GM12878 (cell line): ENCODE measurements at regions not wholly inside any gene's neighbourhood (a gene's known extent, or its start where the extent isn't known, plus 50 kb on each side); places are given as distances from the start of the nearest gene placed in this dataset.

Experiments
- ATAC-seq: fragments of 200-7000 bp; cut with Tn5 transposase; 3 replicates; pipeline ENCODE4 v1.9.1; 2020; ENCODE audit warnings: mild to moderate bottlenecking, moderate library complexity
- BruUV-seq: library from RNA; stranded (reverse); fragments of 400-500 nt; replicated peaks from 2 replicates; lab custom pipeline; 2021; lab: Mats Ljungman, UMichigan
- CTCF ChIA-PET: fragments of 300-600 bp; sonication (Branson Sonifier 250); formaldehyde crosslinking; extraction: SDS; loops from one replicate; lab custom pipeline; 2021; ENCODE audit warnings: inconsistent platforms; lab: Yijun Ruan, JAX
- POLR2A ChIA-PET: fragments of 350-600 bp; formaldehyde crosslinking; extraction: SDS; loops from one replicate; lab custom pipeline; 2021; ENCODE audit warnings: inconsistent platforms; lab: Charles Lee
- RAD21 ChIA-PET: fragments of 300-600 bp; sonication (Branson Sonifier 250); formaldehyde crosslinking; loops from one replicate; lab custom pipeline; 2023; ENCODE audit warnings: antibody characterized with exemption; ENCODE audit not compliant: unreplicated experiment; lab: Charles Lee
- SMC1A ChIA-PET: fragments of 300-600 bp; sonication (Branson Sonifier 250); formaldehyde crosslinking; loops from one replicate; lab custom pipeline; 2023; ENCODE audit not compliant: unreplicated experiment, uncharacterized antibody; lab: Charles Lee
- DNase-seq: peaks from one replicate; pipeline ENCODE4 v3.0.0-alpha.2; 2011; ENCODE audit warnings: low read depth, low spot score
- FAIRE-seq: peaks from 3 replicates; lab custom pipeline; 2011; peaks lifted over from hg19 to GRCh38; lab: Jason Lieb, UNC
- H2AFZ ChIP-seq: 2 replicates; pipeline ENCODE4 v1.6.0; 2011; ENCODE audit warnings: low read depth, low read length, control low read depth; ENCODE audit not compliant: control insufficient read depth
- H3K27ac ChIP-seq: 2 replicates; pipeline ENCODE4 v1.5.1; 2011; ENCODE audit warnings: control low read depth; ENCODE audit not compliant: control insufficient read depth, insufficient read depth
- H3K27me3 ChIP-seq, 2 experiments: replicated peaks in 1 of 2; 2 replicates each; pipeline versions ENCODE4 v1.6.0 to v1.6.1; 2011; ENCODE audit warnings: low read length in 1 of 2; ENCODE audit not compliant: control insufficient read depth in 2 of 2, insufficient read depth in 2 of 2
- H3K36me3 ChIP-seq, 2 experiments: 2 replicates each; pipeline ENCODE4 v1.5.1; 2011; ENCODE audit warnings: low read length in 1 of 2; ENCODE audit not compliant: control insufficient read depth in 2 of 2, insufficient read depth in 2 of 2
- H3K4me1 ChIP-seq: 2 replicates; pipeline ENCODE4 v1.6.1; 2011; ENCODE audit warnings: mild to moderate bottlenecking, low read length, moderate library complexity, mixed read lengths; ENCODE audit not compliant: control insufficient read depth, insufficient read depth
- H3K4me2 ChIP-seq: 2 replicates; pipeline ENCODE4 v1.6.0; 2011; ENCODE audit warnings: control low read depth; ENCODE audit not compliant: control insufficient read depth, insufficient read depth
- H3K4me3 ChIP-seq: fragments of 200-600 bp; sonication (generic); 2 replicates; pipeline ENCODE4 v1.5.1; 2016
- H3K79me2 ChIP-seq: 2 replicates; pipeline ENCODE4 v1.6.0; 2011; ENCODE audit warnings: low read length; ENCODE audit not compliant: control insufficient read depth, insufficient read depth
- H3K9ac ChIP-seq: 2 replicates; pipeline ENCODE4 v1.8.0; 2011; ENCODE audit warnings: low read length, control low read depth, mixed read lengths; ENCODE audit not compliant: control insufficient read depth, insufficient read depth
- H3K9me3 ChIP-seq: replicated peaks from 3 replicates; pipeline ENCODE4 v1.5.1; 2011; ENCODE audit warnings: mild to moderate bottlenecking, low read length; ENCODE audit not compliant: control insufficient read depth, insufficient read depth
- H4K20me1 ChIP-seq: 2 replicates; pipeline ENCODE4 v1.6.0; 2011; ENCODE audit not compliant: control insufficient read depth, insufficient read depth
- BMI1 ChIP-seq: fragments of 450-650 bp; IDR thresholded peaks from 2 replicates; pipeline ENCODE4 v1.6.1; 2016; ENCODE audit warnings: mild to moderate bottlenecking, moderate library complexity, borderline replicate concordance
- CBFB ChIP-seq: IDR thresholded peaks from 2 replicates; pipeline ENCODE4 v1.6.1; 2016; ENCODE audit warnings: antibody characterized with exemption, low read depth
- CEBPB ChIP-seq, 2 experiments: fragments of 150-350 bp in 1 of 2; IDR thresholded peaks; 2 replicates each; pipeline ENCODE4 v1.6.1; 2012 to 2014; ENCODE audit warnings: low read depth in 2 of 2, low read length in 2 of 2, borderline replicate concordance in 1 of 2, inconsistent platforms in 1 of 2
- IRF4 ChIP-seq: IDR thresholded peaks from 2 replicates; pipeline ENCODE4 v1.6.1; 2011; ENCODE audit warnings: low read depth, low read length
- JUND ChIP-seq: IDR thresholded peaks from 2 replicates; pipeline ENCODE4 v1.6.1; 2012; ENCODE audit warnings: low read depth, mild to moderate bottlenecking, low read length, improper control_type of control experiment, moderate library complexity
- KLF5 ChIP-seq: fragments of 450-650 bp; IDR thresholded peaks from 2 replicates; pipeline ENCODE4 v1.6.1; 2014; ENCODE audit warnings: mild to moderate bottlenecking; ENCODE audit not compliant: partially characterized antibody
- NR2F1 ChIP-seq: fragments of 450-650 bp; conservative IDR thresholded peaks from 2 replicates; pipeline ENCODE4 v1.6.1; 2017; ENCODE audit warnings: mild to moderate bottlenecking
- RUNX3 ChIP-seq: IDR thresholded peaks from 2 replicates; pipeline ENCODE4 v1.6.1; 2012; ENCODE audit warnings: low read length, inconsistent platforms
- SREBF2 ChIP-seq: IDR thresholded peaks from 2 replicates; pipeline ENCODE4 v1.6.1; 2012; ENCODE audit warnings: mild to moderate bottlenecking, low read length
- TAF1 ChIP-seq: IDR thresholded peaks from 2 replicates; pipeline ENCODE4 v1.6.1; 2011; ENCODE audit warnings: mild to moderate bottlenecking, low read depth, low read length, borderline replicate concordance
- WGBS: methylation state at CpG from one replicate; pipeline ENCODE4 v1.1.6; 2016; ENCODE audit warnings: low lambda C conversion rate; ENCODE audit not compliant: insufficient replicate concordance, insufficient coverage; ENCODE audit errors: missing lambda C conversion rate; 5-methylcytosine and 5-hydroxymethylcytosine counted together
- in situ Hi-C: fragments of 300-500 bp; cut with MboI; formaldehyde crosslinking; loops from 9 replicates; pipeline ENCODE4 v1.14.3; 2018; ENCODE audit warnings: mixed read lengths
- intact Hi-C: fragments of 100-400 bp; cut with micrococcal nuclease; formaldehyde crosslinking; loops from one replicate; pipeline ENCODE4 v1.14.2; 2022; ENCODE audit not compliant: unreplicated experiment
- TF ChIP-seq, protein P1 (sequence below): fragments of 450-650 bp; IDR thresholded peaks from 2 replicates; pipeline ENCODE4 v1.6.1; 2016; ENCODE audit warnings: mild to moderate bottlenecking, moderate library complexity, borderline replicate concordance

DNA sequence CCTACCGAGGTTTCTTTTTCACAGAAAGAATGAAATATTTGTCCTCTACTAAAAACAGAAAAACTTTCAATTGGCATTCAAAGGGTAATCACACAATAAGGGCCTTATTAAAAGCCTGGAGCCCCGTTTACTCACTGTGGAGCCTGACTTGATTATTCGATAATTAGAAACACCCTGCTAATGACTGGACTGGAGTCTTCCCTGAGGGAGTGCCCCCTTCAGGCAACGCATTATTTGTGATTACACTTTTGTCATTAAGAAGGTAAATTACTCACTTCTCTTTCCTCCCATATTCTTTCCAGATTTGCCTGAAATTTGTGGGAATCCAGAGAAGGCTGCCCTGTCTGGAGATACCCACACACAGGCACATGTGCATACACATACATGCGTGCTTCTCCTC lies 444.2 kb upstream of the NPVF start:
- Histone ChIP-seq H3K27me3 (no peaks in the 10 kb centered on the region; a peak in 1 of 4 replicates), H3K36me3 (no peaks in the 10 kb centered on the region), H3K79me2 (no peaks in the 10 kb centered on the region), H4K20me1 (no peaks in the 10 kb centered on the region), H3K9me3 (no peaks in the 10 kb centered on the region), H3K4me1 (no peaks in the 10 kb centered on the region), H3K27ac (no peak overlapping the region), H3K4me3 (no peak overlapping the region), H3K9ac (no peak overlapping the region), H3K4me2 (no peak overlapping the region), H2AFZ (no peak overlapping the region)
- 34% methylated on average over 5 of the region's 5 CpGs for WGBS
- in situ Hi-C loops (no loop called here), intact Hi-C loops (no loop called here)
- ATAC-seq (no peak), FAIRE-seq (no peak), DNase-seq (no peak)
- ChIA-PET POLR2A (no interaction called here), CTCF (interaction anchor here (1.0 kb wide), 1 partner anchor 453 kb away, joined by 3 read pairs; no protein-coding TSS in a partner anchor), RAD21 (no interaction called here), SMC1A (no interaction called here)
- TF ChIP-seq NR2F1 (no peak), CBFB (no peak), SREBF2 (no peak), TAF1 (no peak), CEBPB (IDR thresholded peaks at IDR 0.05; ENCODE audit: borderline replicate concordance in 1 of 2, low read depth in 2 of 2, low read length in 2 of 2) (no peak), RUNX3 (no peak), IRF4 (no peak), KLF5 (no peak), BMI1 (no peak), JUND (no peak)
- TF ChIP-seq, protein P1, sequence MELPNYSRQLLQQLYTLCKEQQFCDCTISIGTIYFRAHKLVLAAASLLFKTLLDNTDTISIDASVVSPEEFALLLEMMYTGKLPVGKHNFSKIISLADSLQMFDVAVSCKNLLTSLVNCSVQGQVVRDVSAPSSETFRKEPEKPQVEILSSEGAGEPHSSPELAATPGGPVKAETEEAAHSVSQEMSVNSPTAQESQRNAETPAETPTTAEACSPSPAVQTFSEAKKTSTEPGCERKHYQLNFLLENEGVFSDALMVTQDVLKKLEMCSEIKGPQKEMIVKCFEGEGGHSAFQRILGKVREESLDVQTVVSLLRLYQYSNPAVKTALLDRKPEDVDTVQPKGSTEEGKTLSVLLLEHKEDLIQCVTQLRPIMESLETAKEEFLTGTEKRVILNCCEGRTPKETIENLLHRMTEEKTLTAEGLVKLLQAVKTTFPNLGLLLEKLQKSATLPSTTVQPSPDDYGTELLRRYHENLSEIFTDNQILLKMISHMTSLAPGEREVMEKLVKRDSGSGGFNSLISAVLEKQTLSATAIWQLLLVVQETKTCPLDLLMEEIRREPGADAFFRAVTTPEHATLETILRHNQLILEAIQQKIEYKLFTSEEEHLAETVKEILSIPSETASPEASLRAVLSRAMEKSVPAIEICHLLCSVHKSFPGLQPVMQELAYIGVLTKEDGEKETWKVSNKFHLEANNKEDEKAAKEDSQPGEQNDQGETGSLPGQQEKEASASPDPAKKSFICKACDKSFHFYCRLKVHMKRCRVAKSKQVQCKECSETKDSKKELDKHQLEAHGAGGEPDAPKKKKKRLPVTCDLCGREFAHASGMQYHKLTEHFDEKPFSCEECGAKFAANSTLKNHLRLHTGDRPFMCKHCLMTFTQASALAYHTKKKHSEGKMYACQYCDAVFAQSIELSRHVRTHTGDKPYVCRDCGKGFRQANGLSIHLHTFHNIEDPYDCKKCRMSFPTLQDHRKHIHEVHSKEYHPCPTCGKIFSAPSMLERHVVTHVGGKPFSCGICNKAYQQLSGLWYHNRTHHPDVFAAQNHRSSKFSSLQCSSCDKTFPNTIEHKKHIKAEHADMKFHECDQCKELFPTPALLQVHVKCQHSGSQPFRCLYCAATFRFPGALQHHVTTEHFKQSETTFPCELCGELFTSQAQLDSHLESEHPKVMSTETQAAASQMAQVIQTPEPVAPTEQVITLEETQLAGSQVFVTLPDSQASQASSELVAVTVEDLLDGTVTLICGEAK, result no peak
- BruUV-seq, result no TSS peak
